ENCODE measurements at regions not wholly inside any gene's neighbourhood (a gene's known extent, or its start where the extent isn't known, plus 50 kb on each side); places are given as distances from the start of the nearest gene placed in this dataset.

- TF ChIP-seq CTCF (IDR thresholded peaks at IDR 0.05; ENCODE audit: low read depth, low read length), result no peak
- no peak for DNase-seq (ENCODE audit: extremely low read depth, low read depth)
Measured at GRCh38 chr11:114785820-114786219, 107.5 kb downstream of the NXPE2 start.

- no peak for TF ChIP-seq CTCF (IDR thresholded peaks at IDR 0.05; ENCODE audit: low read depth, low read length)
- no peak for DNase-seq (ENCODE audit: extremely low read depth, low read depth)
Measured at GRCh38 chr11:114787126-114787525, 108.8 kb downstream of the NXPE2 start.

- DNase-seq (ENCODE audit: extremely low read depth, low read depth), result no peak
- TF ChIP-seq CTCF (IDR thresholded peaks at IDR 0.05; ENCODE audit: low read depth, low read length), result no peak
Measured at GRCh38 chr11:114790910-114791309, 112.6 kb downstream of the NXPE2 start.

GRCh38 chr11:114794048-114794684 is 115.8 kb downstream of the NXPE2 start:
- TF ChIP-seq CTCF (IDR thresholded peaks at IDR 0.05; ENCODE audit: low read depth, low read length), result no peak
- no peak for DNase-seq (ENCODE audit: extremely low read depth, low read depth)

- TF ChIP-seq CTCF (IDR thresholded peaks at IDR 0.05; ENCODE audit: low read depth, low read length), result no peak
- no peak for DNase-seq (ENCODE audit: extremely low read depth, low read depth)
Measured at GRCh38 chr11:114796954-114797721, 118.8 kb downstream of the NXPE2 start.

GRCh38 chr11:114799476-114799875 is 121.1 kb downstream of the NXPE2 start:
- no peak for DNase-seq (ENCODE audit: extremely low read depth, low read depth)
- TF ChIP-seq CTCF (IDR thresholded peaks at IDR 0.05; ENCODE audit: low read depth, low read length), result no peak

GRCh38 chr11:114801773-114802172 is 123.4 kb downstream of the NXPE2 start:
- TF ChIP-seq CTCF (IDR thresholded peaks at IDR 0.05; ENCODE audit: low read depth, low read length), result no peak
- no peak for DNase-seq (ENCODE audit: extremely low read depth, low read depth)
